GM06990 (cell line): ENCODE measurements at regions not wholly inside any gene's neighbourhood (a gene's known extent, or its start where the extent isn't known, plus 50 kb on each side); places are given as distances from the start of the nearest gene placed in this dataset.

Experiments used
- DNase-seq: peaks from one replicate; pipeline ENCODE4 v3.0.0-alpha.2; 2011; ENCODE audit not compliant: insufficient read length; ENCODE audit errors: extremely low read depth
- H3K27me3 ChIP-seq: replicated peaks from 2 replicates; pipeline ENCODE4 v1.6.0; 2011; ENCODE audit warnings: low read length; ENCODE audit not compliant: control insufficient read depth, insufficient read depth
- H3K36me3 ChIP-seq: 2 replicates; pipeline ENCODE4 v1.5.1; 2011; ENCODE audit warnings: low read length; ENCODE audit not compliant: control insufficient read depth, insufficient read depth
- H3K4me3 ChIP-seq: replicated peaks from 2 replicates; pipeline ENCODE4 v1.5.1; 2011; ENCODE audit warnings: low read depth, mild to moderate bottlenecking, control low read depth, low read length
- TF ChIP-seq, protein P1 (sequence below): IDR thresholded peaks from 2 replicates; pipeline ENCODE4 v1.5.1; 2011; ENCODE audit warnings: low read length, control low read depth, mild to moderate bottlenecking, inconsistent platforms; ENCODE audit not compliant: insufficient read depth, poor library complexity, severe bottlenecking

DNA sequence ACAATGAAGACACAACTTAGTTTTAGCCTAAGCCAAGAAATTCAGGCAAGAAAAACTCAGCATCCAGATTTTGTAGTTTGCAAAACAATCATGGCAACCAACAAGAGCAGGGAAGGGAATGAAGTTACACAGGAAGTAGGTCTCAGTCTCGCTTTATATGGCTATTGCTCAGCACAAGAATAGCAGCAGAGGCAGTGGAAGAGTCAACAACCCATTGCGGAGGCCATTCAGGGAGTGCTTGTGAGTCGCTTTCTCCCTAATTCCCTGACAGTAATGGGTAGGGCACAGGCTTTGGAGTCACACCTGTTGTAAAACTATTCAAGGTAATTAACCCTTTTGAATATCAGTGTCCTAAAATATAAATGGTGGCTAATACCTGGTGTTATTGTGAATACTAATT, 238.5 kb downstream of the HDGFL1 start:
- no peaks in the 10 kb centered on the region for H3K27me3 ChIP-seq
- TF ChIP-seq, protein P1, sequence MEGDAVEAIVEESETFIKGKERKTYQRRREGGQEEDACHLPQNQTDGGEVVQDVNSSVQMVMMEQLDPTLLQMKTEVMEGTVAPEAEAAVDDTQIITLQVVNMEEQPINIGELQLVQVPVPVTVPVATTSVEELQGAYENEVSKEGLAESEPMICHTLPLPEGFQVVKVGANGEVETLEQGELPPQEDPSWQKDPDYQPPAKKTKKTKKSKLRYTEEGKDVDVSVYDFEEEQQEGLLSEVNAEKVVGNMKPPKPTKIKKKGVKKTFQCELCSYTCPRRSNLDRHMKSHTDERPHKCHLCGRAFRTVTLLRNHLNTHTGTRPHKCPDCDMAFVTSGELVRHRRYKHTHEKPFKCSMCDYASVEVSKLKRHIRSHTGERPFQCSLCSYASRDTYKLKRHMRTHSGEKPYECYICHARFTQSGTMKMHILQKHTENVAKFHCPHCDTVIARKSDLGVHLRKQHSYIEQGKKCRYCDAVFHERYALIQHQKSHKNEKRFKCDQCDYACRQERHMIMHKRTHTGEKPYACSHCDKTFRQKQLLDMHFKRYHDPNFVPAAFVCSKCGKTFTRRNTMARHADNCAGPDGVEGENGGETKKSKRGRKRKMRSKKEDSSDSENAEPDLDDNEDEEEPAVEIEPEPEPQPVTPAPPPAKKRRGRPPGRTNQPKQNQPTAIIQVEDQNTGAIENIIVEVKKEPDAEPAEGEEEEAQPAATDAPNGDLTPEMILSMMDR: no peak
- H3K36me3 ChIP-seq: no peaks in the 10 kb centered on the region
- H3K4me3 ChIP-seq: no peak overlapping the region
- no peak for DNase-seq

DNA sequence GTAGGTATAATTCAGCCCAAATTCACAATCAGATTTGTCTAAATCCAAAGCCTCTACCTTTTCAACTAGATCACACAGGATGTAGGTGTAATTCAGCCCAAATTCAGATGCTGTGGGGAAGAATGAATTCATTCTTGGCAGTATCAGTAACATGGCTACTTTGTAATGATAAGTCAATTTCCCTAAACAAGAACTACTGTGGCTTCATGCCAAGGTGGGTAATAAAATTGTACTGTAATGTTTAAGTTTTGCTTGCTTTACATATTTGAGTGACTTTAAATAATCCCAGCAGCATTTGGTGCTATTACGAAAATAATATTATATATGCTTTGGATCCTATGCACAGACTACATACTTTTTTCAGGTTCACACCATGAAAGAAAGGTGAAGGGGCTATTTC, 239.1 kb downstream of the HDGFL1 start:
- TF ChIP-seq, protein P1: no peak
- no peak for DNase-seq
- H3K4me3 ChIP-seq: no peak overlapping the region
- no peaks in the 10 kb centered on the region for H3K27me3 ChIP-seq
- H3K36me3 ChIP-seq: no peaks in the 10 kb centered on the region

DNA sequence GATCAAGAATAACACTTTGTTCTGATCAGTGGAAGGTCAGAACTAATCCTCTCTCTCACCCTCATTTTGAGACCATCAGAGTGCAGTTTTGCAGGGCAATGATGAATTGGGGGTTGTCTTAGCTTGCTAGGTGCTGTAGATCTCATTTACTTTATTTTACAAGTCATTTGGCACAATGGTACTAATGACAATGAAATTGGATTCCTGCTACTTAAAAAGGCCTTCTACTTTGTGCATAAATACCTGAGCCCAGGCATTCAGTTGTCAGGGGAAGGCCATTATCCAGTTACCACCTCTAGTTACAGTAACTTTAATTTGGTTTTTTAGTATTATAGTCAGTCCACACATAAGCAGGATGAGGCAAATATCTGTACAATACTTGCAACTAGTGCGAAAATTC, 240.0 kb downstream of the HDGFL1 start:
- TF ChIP-seq, protein P1: no peak
- DNase-seq: no peak
- Histone ChIP-seq H3K36me3 (no peaks in the 10 kb centered on the region), H3K27me3 (no peaks in the 10 kb centered on the region), H3K4me3 (no peak overlapping the region)

DNA sequence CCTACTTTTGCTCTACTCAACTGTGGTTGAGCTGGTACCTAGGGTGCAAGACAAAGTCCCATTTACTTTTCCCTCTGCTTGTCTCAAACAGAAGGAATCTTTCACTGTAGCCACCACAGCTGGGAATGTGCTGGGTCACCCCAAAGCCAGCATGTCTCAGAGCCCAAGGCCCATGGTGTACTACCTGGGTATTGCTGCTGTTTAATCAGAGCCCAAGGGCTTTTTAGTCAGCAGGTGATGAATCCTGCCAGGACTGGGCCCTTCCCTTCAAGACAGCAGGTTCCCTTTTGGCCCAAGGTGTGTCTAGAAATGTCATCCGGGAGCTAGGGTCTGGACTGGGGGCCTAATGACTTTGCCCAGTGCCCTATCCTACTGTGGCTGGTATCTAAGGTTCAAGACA, 249.8 kb downstream of the HDGFL1 start:
- Histone ChIP-seq H3K36me3 (no peaks in the 10 kb centered on the region), H3K27me3 (no peaks in the 10 kb centered on the region), H3K4me3 (no peak overlapping the region)
- no peak for DNase-seq
- TF ChIP-seq, protein P1: no peak

DNA sequence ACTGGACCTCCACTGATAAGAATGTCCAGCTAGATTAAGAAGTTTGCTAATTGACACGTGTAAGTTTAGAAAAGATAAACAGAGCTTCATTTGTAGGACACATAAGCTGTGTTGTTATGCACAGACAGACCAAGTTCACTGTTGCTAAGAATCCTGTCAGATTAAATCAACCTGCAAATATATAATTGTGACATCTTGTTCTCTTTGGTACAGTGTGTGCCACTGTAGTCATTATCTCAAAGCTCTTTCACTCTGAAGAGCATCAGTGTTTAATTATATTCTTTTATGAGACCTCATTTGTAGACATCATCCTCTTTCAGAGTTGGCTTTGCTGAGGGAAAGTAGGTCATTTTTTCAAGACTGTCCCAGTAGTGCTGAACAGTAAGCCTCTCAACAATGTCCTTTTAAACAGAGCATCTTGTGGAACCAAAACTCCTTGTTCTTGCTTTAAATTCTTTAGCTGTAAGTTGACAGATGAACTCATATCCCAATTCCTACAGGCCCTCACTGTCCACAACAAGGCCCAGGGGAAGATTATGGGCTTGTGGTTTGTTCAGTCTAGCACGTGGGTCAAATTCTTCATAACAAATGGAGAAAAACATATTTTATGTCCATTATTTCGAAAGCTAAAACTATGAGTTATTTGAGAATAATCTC, 252.4 kb downstream of the HDGFL1 start:
- Histone ChIP-seq H3K27me3 (no peaks in the 10 kb centered on the region), H3K36me3 (no peaks in the 10 kb centered on the region), H3K4me3 (no peak overlapping the region)
- no peak for DNase-seq
- TF ChIP-seq, protein P1: no peak

DNA sequence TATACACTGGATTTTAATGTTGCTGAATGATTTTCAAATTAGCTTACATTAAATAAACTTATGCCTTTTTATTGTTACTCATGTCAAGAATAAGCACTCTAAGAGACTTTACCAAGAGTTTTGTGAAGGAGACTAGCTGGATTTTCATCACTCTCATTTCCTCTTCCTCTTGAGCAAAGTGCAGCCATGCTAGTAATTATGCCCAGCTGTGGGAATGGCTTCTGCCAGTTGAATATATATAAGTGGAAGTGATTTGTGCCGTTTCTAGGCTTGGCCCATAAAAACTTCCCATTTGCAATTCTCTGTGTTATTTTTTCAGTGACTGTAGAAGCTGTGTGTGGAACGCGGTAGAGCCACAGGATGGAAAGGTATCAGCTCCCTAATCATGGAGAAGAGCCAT, 255.8 kb downstream of the HDGFL1 start:
- DNase-seq: peak; percentile 18
- TF ChIP-seq, protein P1: no peak
- Histone ChIP-seq H3K36me3 (no peaks in the 10 kb centered on the region), H3K4me3 (no peak overlapping the region), H3K27me3 (no peaks in the 10 kb centered on the region)
